HUES48 (cell line): ENCODE measurements at regions not wholly inside any gene's neighbourhood (a gene's known extent, or its start where the extent isn't known, plus 50 kb on each side); places are given as distances from the start of the nearest gene placed in this dataset.

Experiments used
- H3K27ac ChIP-seq: one replicate; pipeline ENCODE4 v1.7.0; 2013; ENCODE audit warnings: low read depth, low read length, inconsistent platforms
- H3K27me3 ChIP-seq: 2 replicates; pipeline ENCODE4 v1.6.1; 2013; ENCODE audit warnings: mild to moderate bottlenecking, low read length; ENCODE audit not compliant: control insufficient read depth, insufficient read depth
- H3K36me3 ChIP-seq: 2 replicates; pipeline ENCODE4 v1.6.1; 2013; ENCODE audit warnings: low read length; ENCODE audit not compliant: control insufficient read depth, insufficient read depth
- H3K4me1 ChIP-seq: 2 replicates; pipeline ENCODE4 v1.6.1; 2013; ENCODE audit warnings: mild to moderate bottlenecking, low read length; ENCODE audit not compliant: control insufficient read depth, insufficient read depth
- H3K4me3 ChIP-seq: 2 replicates; pipeline ENCODE4 v1.5.1; 2013; ENCODE audit warnings: mild to moderate bottlenecking, low read depth, low read length
- H3K9ac ChIP-seq: 2 replicates; pipeline ENCODE4 v1.6.1; 2013; ENCODE audit warnings: mild to moderate bottlenecking, low read depth, low read length, moderate library complexity
- H3K9me3 ChIP-seq: 2 replicates; pipeline ENCODE4 v1.6.1; 2013; ENCODE audit warnings: low read length; ENCODE audit not compliant: control insufficient read depth, insufficient read depth

DNA sequence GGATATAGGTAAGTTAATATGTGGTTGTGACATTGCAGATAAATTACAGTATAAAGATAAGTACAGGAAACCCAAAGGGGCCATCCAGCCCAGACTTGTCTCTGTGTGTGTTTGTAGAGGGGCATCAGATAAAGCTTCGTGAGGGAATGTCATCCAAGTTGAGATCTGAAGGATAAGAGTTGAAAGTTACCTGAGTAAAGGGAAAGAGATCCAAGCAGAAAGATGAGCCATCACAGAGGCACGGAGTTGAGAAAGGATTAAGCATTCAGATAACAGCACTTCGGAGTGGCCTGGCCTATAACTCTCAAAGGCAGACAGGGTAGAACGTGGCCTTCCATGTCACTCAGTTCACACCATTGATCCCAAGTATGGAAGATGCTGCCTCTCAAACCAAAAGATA lies 749.1 kb downstream of the ADGRL2 start:
- Histone ChIP-seq H3K9ac (no peak overlapping the region), H3K27ac (no peak overlapping the region)

DNA sequence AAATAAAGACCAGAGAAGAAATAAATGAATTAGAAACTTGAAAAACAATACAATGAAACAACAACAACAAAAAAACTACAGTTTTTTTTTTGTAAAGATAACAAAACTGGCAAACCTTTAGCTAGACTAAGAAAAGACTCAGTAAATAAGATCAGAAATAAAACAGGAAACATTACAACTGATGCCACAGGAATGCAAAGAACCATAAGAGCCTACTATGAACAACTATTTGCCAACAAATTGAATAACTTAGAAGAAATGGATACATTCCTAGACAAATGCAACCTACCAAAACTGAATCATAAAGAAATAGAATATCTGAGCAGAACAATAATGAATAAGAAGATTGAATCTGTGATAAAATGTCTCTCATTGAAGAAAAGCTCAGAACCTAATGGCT lies 742.0 kb downstream of the ADGRL2 start:
- H3K9ac ChIP-seq: no peak overlapping the region
- no peak overlapping the region for H3K4me3 ChIP-seq
- H3K9me3 ChIP-seq: no peaks in the 10 kb centered on the region
- H3K27me3 ChIP-seq: no peaks in the 10 kb centered on the region
- no peaks in the 10 kb centered on the region for H3K36me3 ChIP-seq
- no peaks in the 10 kb centered on the region for H3K4me1 ChIP-seq
- no peak overlapping the region for H3K27ac ChIP-seq

More for the DNA sequence above, 749.1 kb downstream of the ADGRL2 start:
- no peaks in the 10 kb centered on the region for H3K4me1 ChIP-seq
- no peak overlapping the region for H3K4me3 ChIP-seq
- no peaks in the 10 kb centered on the region for H3K36me3 ChIP-seq
- H3K27me3 ChIP-seq: no peaks in the 10 kb centered on the region
- no peaks in the 10 kb centered on the region for H3K9me3 ChIP-seq

DNA sequence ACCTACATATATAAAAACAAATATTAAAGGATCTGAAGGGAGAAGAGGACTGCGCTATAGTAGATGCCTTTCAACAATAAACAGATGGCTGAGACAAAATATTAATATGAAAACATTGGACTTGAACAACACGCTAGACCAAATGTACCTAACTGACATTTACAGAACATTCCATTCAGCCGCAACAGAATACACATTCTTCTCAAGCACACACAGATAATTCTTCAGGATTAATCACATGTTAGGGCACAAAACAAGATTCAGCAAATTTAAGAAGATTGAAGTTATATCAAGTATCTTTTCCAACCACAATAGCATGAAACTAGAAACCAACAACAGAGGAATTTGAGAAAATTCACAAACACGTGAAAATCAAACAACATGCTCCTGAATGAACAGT lies 741.4 kb downstream of the ADGRL2 start:
- no peaks in the 10 kb centered on the region for H3K4me1 ChIP-seq

DNA sequence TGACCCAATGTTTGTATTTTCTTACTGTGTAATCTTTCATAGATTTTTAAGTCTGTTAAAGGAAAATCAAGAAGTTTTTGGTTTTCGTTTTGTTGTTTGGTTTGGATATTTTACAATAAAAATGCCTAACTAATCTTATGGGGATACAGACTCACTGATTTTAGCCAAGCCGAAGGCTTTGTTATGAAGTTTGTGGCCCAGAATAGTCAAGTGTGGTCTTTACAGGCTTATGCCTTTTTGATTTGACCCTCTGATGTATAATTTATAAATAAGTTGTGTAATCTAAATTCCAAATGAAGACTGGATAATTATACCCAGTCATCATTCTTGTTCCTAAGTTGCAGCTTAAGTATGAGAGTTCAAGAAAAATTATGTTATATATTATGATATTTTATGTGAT lies 739.3 kb downstream of the ADGRL2 start:
- Histone ChIP-seq H3K9ac (no peak overlapping the region), H3K27ac (no peak overlapping the region), H3K36me3 (no peaks in the 10 kb centered on the region), H3K4me3 (no peak overlapping the region), H3K4me1 (no peaks in the 10 kb centered on the region), H3K27me3 (no peaks in the 10 kb centered on the region), H3K9me3 (no peaks in the 10 kb centered on the region; the same call in 1 of the 2 replicates)

More for the DNA sequence above, 741.4 kb downstream of the ADGRL2 start:
- no peak overlapping the region for H3K9ac ChIP-seq
- no peaks in the 10 kb centered on the region for H3K9me3 ChIP-seq
- H3K36me3 ChIP-seq: no peaks in the 10 kb centered on the region
- no peak overlapping the region for H3K27ac ChIP-seq
- H3K4me3 ChIP-seq: no peak overlapping the region
- H3K27me3 ChIP-seq: no peaks in the 10 kb centered on the region

DNA sequence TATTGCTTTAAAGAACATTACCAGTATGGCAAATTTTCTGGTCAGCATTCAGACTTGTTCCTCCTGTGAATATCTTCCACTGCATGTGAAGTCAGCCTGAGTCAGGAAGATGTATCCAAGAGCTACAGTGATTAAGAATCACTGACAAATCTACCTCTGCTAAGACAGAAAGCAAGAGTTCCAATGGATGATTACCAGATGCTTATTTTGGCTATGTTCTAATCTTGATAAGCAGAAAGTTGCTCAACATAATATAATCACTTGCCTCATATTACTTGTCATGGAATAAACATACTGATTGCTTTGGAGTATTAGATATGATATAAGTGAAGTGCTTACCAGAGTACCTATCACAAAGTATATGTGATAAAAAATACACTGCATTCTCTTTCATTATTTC lies 738.1 kb downstream of the ADGRL2 start:
- Histone ChIP-seq H3K27ac (no peak overlapping the region), H3K27me3 (no peaks in the 10 kb centered on the region), H3K4me3 (no peak overlapping the region)

DNA sequence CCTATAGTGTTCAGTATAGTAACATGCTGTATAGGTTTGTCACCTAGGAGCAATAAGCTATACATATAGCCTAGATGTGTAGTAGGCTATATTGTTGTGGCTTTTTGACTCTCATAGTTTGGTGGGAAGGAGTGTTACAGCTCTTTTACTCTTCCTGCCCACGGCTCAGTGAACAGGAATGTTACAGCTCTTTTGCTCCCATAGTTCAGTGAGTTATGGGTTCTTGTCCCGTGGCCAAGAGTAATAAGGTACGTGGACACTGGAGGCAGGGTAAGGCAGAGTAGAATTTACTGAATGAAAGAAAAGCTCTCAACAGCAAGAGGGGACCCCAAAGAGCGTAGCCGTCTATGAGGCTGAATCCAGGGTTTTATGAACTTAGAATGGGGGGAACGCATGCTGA lies 734.3 kb downstream of the ADGRL2 start:
- no peaks in the 10 kb centered on the region for H3K36me3 ChIP-seq
- H3K9me3 ChIP-seq: no peaks in the 10 kb centered on the region; the same call in 1 of the 2 replicates
- no peak overlapping the region for H3K4me3 ChIP-seq
- H3K4me1 ChIP-seq: 0 out of 2 replicates have a peak, but pooled peaks cover 7% of the 10 kb centered on the region
- no peaks in the 10 kb centered on the region for H3K27me3 ChIP-seq
- H3K9ac ChIP-seq: no peak overlapping the region
- H3K27ac ChIP-seq: no peak overlapping the region

More for the DNA sequence above, 738.1 kb downstream of the ADGRL2 start:
- Histone ChIP-seq H3K9me3 (no peaks in the 10 kb centered on the region; the same call in 1 of the 2 replicates), H3K36me3 (no peaks in the 10 kb centered on the region), H3K4me1 (no peaks in the 10 kb centered on the region), H3K9ac (no peak overlapping the region)

DNA sequence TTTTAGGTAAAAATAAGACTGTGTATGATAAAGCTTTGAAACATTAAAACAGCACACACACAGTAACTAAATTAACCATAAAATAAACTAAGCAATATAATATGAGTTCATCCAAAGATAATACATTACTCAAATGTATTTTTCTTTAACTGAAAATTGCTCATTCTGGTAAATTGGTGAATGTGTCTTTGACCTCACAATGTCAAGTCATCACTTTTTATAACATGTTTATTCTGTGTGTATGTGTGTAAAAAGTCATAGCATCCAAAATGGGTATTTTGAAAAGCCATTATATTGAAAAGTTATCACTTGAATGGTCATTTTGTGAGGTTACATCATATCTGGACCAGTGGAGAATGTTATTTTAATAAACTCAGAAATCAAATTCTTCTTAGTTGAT lies 724.6 kb downstream of the ADGRL2 start:
- no peak overlapping the region for H3K9ac ChIP-seq
- no peak overlapping the region for H3K4me3 ChIP-seq
- no peaks in the 10 kb centered on the region for H3K4me1 ChIP-seq
- no peaks in the 10 kb centered on the region for H3K27me3 ChIP-seq
- H3K27ac ChIP-seq: no peak overlapping the region
- H3K36me3 ChIP-seq: no peaks in the 10 kb centered on the region
- H3K9me3 ChIP-seq: no peaks in the 10 kb centered on the region; the same call in 1 of the 2 replicates

DNA sequence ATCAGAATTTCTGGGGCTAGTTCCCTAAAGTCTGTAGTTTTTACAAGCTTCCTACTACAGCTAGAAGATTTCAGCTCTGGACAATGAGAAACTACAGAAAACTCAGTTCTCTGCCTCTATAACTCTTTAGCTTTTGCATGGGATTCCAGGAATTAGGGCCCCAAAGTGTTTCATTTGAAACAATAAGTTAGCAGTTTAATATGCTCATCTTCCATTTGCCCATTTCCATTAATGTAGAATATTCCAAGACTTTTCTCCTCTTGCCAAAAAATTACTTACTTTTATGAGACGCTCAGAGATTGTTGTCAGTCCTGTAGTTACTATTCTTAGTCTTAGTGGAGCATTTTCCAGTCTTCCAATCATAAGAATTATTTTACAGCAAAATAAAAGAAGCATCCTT lies 719.9 kb downstream of the ADGRL2 start:
- Histone ChIP-seq H3K36me3 (no peaks in the 10 kb centered on the region), H3K4me3 (no peak overlapping the region), H3K9ac (no peak overlapping the region), H3K27ac (no peak overlapping the region), H3K9me3 (no peaks in the 10 kb centered on the region), H3K27me3 (no peaks in the 10 kb centered on the region), H3K4me1 (no peaks in the 10 kb centered on the region)

DNA sequence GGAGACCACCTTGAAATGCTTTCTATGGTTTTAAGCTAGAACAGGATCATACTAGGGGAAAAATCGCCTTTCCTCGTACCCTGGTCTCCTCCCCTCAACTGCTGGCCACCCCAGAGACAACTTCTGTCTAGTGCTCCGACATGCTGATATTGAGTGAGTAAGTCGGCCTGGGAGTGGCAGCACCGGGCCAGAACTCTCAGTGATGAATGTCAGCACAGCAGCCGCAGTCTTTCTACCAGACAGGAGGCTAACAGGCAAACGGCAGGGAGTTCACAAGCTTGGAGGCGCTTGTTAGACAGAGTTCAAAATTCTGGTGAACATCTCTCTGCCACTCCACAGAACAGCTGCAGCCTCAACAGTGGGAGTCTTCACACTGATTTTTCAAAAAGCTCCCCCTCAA lies 716.9 kb downstream of the ADGRL2 start:
- Histone ChIP-seq H3K27me3 (no peaks in the 10 kb centered on the region), H3K4me3 (no peak overlapping the region), H3K36me3 (no peaks in the 10 kb centered on the region)

DNA sequence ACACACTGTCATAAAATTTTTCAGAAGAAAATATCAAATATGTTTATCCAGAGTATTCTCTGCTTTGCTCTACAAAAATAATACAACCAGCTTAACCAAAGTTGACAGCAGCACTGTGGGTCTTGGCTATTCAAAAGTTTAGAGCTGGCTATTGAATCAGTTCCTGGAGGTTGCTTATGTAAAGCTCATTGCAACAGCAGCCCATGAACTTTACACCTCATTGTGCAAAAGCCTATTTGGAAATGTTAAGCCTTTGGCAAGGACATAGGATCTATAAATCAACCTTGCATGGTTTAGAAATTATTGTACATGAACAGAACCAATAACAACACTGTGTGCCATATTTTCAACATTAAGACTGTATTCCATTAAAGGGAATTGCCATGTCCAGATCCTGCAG lies 714.9 kb downstream of the ADGRL2 start:
- no peaks in the 10 kb centered on the region for H3K9me3 ChIP-seq
- no peaks in the 10 kb centered on the region for H3K27me3 ChIP-seq

More for the DNA sequence above, 716.9 kb downstream of the ADGRL2 start:
- no peak overlapping the region for H3K9ac ChIP-seq
- H3K4me1 ChIP-seq: no peaks in the 10 kb centered on the region
- H3K9me3 ChIP-seq: no peaks in the 10 kb centered on the region
- H3K27ac ChIP-seq: no peak overlapping the region

DNA sequence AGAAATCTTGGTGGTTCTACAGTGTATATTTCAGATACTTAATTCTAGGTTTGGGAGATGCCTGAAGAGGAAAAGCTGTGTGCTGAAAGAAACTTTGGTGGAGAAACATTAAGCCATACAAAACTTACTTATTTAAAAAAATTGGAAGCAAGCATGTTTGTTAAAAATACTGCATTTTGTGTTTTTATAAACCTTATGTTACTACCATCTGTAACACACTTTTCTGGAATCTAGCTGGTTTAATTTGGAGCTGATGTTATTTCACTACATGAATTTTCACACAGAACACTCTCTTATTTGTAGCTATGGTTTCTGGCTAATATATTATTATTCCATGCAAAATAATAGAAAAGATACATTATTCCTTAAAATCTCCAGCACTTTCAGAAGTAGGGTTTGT lies 710.7 kb downstream of the ADGRL2 start:
- H3K27ac ChIP-seq: no peak overlapping the region
- H3K4me1 ChIP-seq: no peaks in the 10 kb centered on the region
- H3K9me3 ChIP-seq: no peaks in the 10 kb centered on the region
- H3K4me3 ChIP-seq: no peak overlapping the region
- no peaks in the 10 kb centered on the region for H3K36me3 ChIP-seq
- no peak overlapping the region for H3K9ac ChIP-seq
- H3K27me3 ChIP-seq: no peaks in the 10 kb centered on the region

More for the DNA sequence above, 714.9 kb downstream of the ADGRL2 start:
- no peak overlapping the region for H3K4me3 ChIP-seq
- H3K4me1 ChIP-seq: no peaks in the 10 kb centered on the region
- no peaks in the 10 kb centered on the region for H3K36me3 ChIP-seq
- no peak overlapping the region for H3K27ac ChIP-seq
- no peak overlapping the region for H3K9ac ChIP-seq

DNA sequence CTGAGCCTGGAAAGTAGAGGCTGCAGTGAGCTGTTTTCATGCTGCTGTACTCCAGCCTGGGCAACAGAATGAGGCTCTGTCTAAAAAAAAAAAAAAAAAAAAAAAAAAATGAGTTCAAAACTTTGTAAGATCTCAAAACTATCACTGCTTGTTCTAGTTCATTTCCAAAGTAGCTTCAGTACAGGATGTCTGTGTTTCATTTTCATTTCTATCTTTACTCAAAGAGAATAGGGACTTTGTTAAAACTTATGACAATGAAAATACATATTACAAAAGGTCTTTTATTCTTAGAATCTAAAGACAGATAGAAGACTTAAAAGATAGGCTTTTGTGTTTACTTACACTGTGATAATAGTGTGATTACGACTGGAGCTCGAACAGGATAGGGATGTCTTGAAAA lies 709.7 kb downstream of the ADGRL2 start:
- Histone ChIP-seq H3K27ac (no peak overlapping the region), H3K9ac (no peak overlapping the region), H3K9me3 (no peaks in the 10 kb centered on the region), H3K27me3 (no peaks in the 10 kb centered on the region), H3K4me1 (no peaks in the 10 kb centered on the region), H3K4me3 (no peak overlapping the region), H3K36me3 (no peaks in the 10 kb centered on the region)
